Lower lobe of right lung (tissue), 2 donors: ENCODE measurements at regions not wholly inside any gene's neighbourhood (a gene's known extent, or its start where the extent isn't known, plus 50 kb on each side); places are given as distances from the start of the nearest gene placed in this dataset.

Source experiments
- ATAC-seq, 2 donors: fragments of 200-7000 bp; cut with Tn5 transposase; one replicate each; pipeline ENCODE4 v1.9.1; 2020 to 2022; ENCODE audit warnings: mild to moderate bottlenecking in 2 of 2, moderate library complexity in 2 of 2
- DNase-seq: peaks from one replicate; pipeline ENCODE4 v3.0.0-alpha.2; 2020
- H3K27ac ChIP-seq: fragments of 200-600 bp; one replicate; pipeline ENCODE4 v1.8.0; 2022
- H3K27me3 ChIP-seq: fragments of 200-600 bp; one replicate; pipeline ENCODE4 v1.8.0; 2022; ENCODE audit warnings: low read depth
- H3K36me3 ChIP-seq: fragments of 200-600 bp; one replicate; pipeline ENCODE4 v1.8.0; 2022; ENCODE audit warnings: mild to moderate bottlenecking
- H3K4me1 ChIP-seq: fragments of 200-600 bp; one replicate; pipeline ENCODE4 v1.8.0; 2022
- H3K4me3 ChIP-seq: fragments of 200-600 bp; one replicate; pipeline ENCODE4 v1.8.0; 2022; ENCODE audit warnings: mild to moderate bottlenecking
- H3K9me3 ChIP-seq: fragments of 200-600 bp; one replicate; pipeline ENCODE4 v1.8.0; 2022
- CTCF ChIP-seq: fragments of 200-600 bp; IDR thresholded peaks from one replicate; pipeline ENCODE4 v1.8.0; 2022; ENCODE audit warnings: antibody characterized with exemption, mild to moderate bottlenecking
- intact Hi-C: fragments of 100-400 bp; cut with DNase I; formaldehyde crosslinking; loops from one replicate; pipeline ENCODE4 v1.11.0; 2022
- donor health status: DM: no; HTN: yes; CAD: no; lungs with severe emphysema.

GRCh38 chr2:220159738-220160137, 532.3 kb downstream of the SLC4A3 start:
- Histone ChIP-seq H3K36me3 (no peaks in the 10 kb centered on the region), H3K27me3 (no peaks in the 10 kb centered on the region), H3K27ac (no peak overlapping the region), H3K9me3 (no peaks in the 10 kb centered on the region), H3K4me1 (no peaks in the 10 kb centered on the region), H3K4me3 (no peak overlapping the region)
- DNase-seq: no peak
- intact Hi-C loops: no loop called here
- ATAC-seq: no peak
- no peak for TF ChIP-seq CTCF

GRCh38 chr2:220162320-220162719, 534.9 kb downstream of the SLC4A3 start:
- Histone ChIP-seq H3K4me1 (no peaks in the 10 kb centered on the region), H3K9me3 (no peaks in the 10 kb centered on the region), H3K36me3 (no peaks in the 10 kb centered on the region), H3K27me3 (no peaks in the 10 kb centered on the region), H3K27ac (no peak overlapping the region), H3K4me3 (no peak overlapping the region)
- TF ChIP-seq CTCF: no peak
- ATAC-seq (peak; percentile 56 to 80), DNase-seq (no peak)
- intact Hi-C loops: no loop called here

- Histone ChIP-seq H3K9me3 (no peaks in the 10 kb centered on the region), H3K27ac (no peak overlapping the region), H3K4me3 (no peak overlapping the region), H3K36me3 (no peaks in the 10 kb centered on the region), H3K27me3 (no peaks in the 10 kb centered on the region), H3K4me1 (no peaks in the 10 kb centered on the region)
- ATAC-seq: no peak
- DNase-seq: no peak
- intact Hi-C loops: no loop called here
- TF ChIP-seq CTCF: no peak
Measured at GRCh38 chr2:220163486-220163885, 536.1 kb downstream of the SLC4A3 start.

- Histone ChIP-seq H3K4me3 (no peak overlapping the region), H3K27ac (no peak overlapping the region), H3K27me3 (no peaks in the 10 kb centered on the region), H3K9me3 (no peaks in the 10 kb centered on the region), H3K4me1 (no peaks in the 10 kb centered on the region), H3K36me3 (no peaks in the 10 kb centered on the region)
- ATAC-seq: peak; percentile 56 to 60
- peak; percentile 12 for TF ChIP-seq CTCF
- intact Hi-C loops: no loop called here
- DNase-seq: no peak
Measured at GRCh38 chr2:220165401-220165800, 538.0 kb downstream of the SLC4A3 start.

GRCh38 chr2:220166616-220167015, 539.2 kb downstream of the SLC4A3 start:
- Histone ChIP-seq H3K27ac (no peak overlapping the region), H3K36me3 (no peaks in the 10 kb centered on the region), H3K4me1 (no peaks in the 10 kb centered on the region), H3K27me3 (no peaks in the 10 kb centered on the region), H3K9me3 (no peaks in the 10 kb centered on the region), H3K4me3 (no peak overlapping the region)
- intact Hi-C loops: no loop called here
- no peak for TF ChIP-seq CTCF
- ATAC-seq (no peak), DNase-seq (no peak)

- H3K36me3 ChIP-seq: no peaks in the 10 kb centered on the region
- no peaks in the 10 kb centered on the region for H3K9me3 ChIP-seq
- no peaks in the 10 kb centered on the region for H3K27me3 ChIP-seq
- ATAC-seq (no peak), DNase-seq (no peak)
- no peak overlapping the region for H3K4me3 ChIP-seq
- intact Hi-C loops: no loop called here
- H3K4me1 ChIP-seq: no peaks in the 10 kb centered on the region
- TF ChIP-seq CTCF: no peak
- H3K27ac ChIP-seq: no peak overlapping the region
Measured at GRCh38 chr2:220167956-220168355, 540.5 kb downstream of the SLC4A3 start.
